Lower leg skin (tissue), 4 donors: ENCODE measurements at regions not wholly inside any gene's neighbourhood (a gene's known extent, or its start where the extent isn't known, plus 50 kb on each side); places are given as distances from the start of the nearest gene placed in this dataset.

Source experiments
- DNase-seq, 2 donors: peaks; one replicate each; pipeline ENCODE4 v3.0.0-alpha.2; 2019; ENCODE audit warnings: low spot score in 2 of 2
- H3K4me3 ChIP-seq: fragments of 200-600 bp; sonication (generic); 2 replicates; pipeline ENCODE4 v1.5.1; 2017; ENCODE audit warnings: mild to moderate bottlenecking, low read depth; ENCODE audit not compliant: poor library complexity, severe bottlenecking
- POLR2A ChIP-seq, 2 donors: fragments of 450-650 bp; IDR thresholded peaks; one replicate each; pipeline ENCODE4 v1.6.1; 2016 to 2017; ENCODE audit warnings: antibody characterized with exemption in 2 of 2, mild to moderate bottlenecking in 1 of 2, moderate library complexity in 1 of 2
- WGBS, 2 donors: methylation state at CpG; one replicate each; pipeline ENCODE4 v1.1.5; 2018; 5-methylcytosine and 5-hydroxymethylcytosine counted together
- intact Hi-C: fragments of 100-400 bp; cut with DNase I; formaldehyde crosslinking; loops from one replicate; pipeline ENCODE4 v1.15.0; 2023; ENCODE audit warnings: low total_unique reads
- TF ChIP-seq, protein P1 (sequence below), 3 donors: fragments of 450-650 bp; IDR thresholded peaks; one replicate each; pipeline ENCODE4 v1.5.1; 2016; ENCODE audit warnings: antibody characterized with exemption in 3 of 3, mild to moderate bottlenecking in 3 of 3, moderate library complexity in 2 of 3

DNA sequence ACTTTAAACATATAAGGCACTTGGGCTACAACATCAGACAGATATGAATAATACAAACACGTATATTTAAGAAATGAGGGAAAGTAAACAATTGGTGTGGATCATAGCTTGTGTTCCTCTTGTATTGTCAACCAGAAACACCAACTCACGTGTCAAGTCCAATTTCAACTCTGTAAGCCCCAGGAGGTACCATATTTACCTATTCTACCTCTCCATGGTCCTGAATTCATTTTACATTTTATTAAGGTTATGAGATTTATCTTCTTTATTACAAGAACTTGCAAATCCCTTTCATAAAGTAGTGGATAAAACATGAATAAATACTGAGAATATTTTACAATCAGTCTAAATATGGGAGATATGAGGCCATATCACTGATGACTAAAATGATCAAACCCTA, 501.6 kb downstream of the MAT2B start:
- H3K4me3 ChIP-seq: no peak overlapping the region
- DNase-seq: no peak
- TF ChIP-seq, protein P1, sequence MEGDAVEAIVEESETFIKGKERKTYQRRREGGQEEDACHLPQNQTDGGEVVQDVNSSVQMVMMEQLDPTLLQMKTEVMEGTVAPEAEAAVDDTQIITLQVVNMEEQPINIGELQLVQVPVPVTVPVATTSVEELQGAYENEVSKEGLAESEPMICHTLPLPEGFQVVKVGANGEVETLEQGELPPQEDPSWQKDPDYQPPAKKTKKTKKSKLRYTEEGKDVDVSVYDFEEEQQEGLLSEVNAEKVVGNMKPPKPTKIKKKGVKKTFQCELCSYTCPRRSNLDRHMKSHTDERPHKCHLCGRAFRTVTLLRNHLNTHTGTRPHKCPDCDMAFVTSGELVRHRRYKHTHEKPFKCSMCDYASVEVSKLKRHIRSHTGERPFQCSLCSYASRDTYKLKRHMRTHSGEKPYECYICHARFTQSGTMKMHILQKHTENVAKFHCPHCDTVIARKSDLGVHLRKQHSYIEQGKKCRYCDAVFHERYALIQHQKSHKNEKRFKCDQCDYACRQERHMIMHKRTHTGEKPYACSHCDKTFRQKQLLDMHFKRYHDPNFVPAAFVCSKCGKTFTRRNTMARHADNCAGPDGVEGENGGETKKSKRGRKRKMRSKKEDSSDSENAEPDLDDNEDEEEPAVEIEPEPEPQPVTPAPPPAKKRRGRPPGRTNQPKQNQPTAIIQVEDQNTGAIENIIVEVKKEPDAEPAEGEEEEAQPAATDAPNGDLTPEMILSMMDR (IDR thresholded peaks at IDR 0.05): no peak
- no peak for TF ChIP-seq POLR2A (IDR thresholded peaks at IDR 0.05)
- 69 to 72% methylated on average over 2 of the region's 2 CpGs for WGBS, 2 donors
- intact Hi-C loops: no loop called here

DNA sequence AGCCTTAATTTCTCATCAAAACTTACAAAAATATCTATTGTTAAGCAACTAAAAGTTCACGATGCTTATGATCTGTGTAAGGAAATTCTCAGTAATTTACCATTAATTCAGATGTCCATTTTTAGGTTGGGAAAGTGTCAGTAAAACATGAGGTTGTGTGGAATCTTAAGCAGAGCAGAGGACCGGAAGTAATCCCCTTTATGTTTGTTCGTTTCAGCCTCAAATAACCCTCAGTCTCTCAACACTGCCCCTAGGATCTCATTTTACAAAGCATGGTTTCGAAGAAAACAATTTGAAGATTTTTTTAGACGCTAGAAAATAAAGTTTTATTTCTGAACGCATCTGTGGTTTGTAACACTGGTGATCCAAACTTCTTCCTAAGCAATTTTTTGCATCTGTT, 504.2 kb downstream of the MAT2B start:
- intact Hi-C loops: no loop called here

DNA sequence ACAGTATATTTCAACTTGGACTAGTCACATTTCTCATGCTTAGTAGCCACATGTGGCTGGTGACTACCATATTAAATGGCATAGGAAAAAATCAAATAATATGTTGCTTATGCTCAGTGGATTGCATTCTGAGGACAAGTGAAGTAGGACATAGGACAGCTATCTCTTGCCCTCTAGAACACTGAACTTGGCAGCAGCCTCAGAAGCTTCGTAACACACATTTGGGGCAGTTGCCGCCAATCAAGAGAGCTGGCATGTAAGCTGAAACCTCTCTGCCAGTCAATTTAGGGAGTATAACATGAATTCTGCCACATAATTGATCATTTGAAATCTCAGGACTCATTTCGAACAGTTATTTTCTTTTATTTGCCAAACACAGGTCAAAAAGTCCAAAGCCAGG, 505.5 kb downstream of the MAT2B start:
- WGBS, 2 donors: 67% methylated on average over 3 of the region's 3 CpGs
- no peak for DNase-seq
- TF ChIP-seq, protein P1 (IDR thresholded peaks at IDR 0.05): no peak
- no peak for TF ChIP-seq POLR2A (IDR thresholded peaks at IDR 0.05)
- no peak overlapping the region for H3K4me3 ChIP-seq
- intact Hi-C loops: no loop called here

More for the DNA sequence above, 504.2 kb downstream of the MAT2B start:
- TF ChIP-seq POLR2A (IDR thresholded peaks at IDR 0.05): no peak
- TF ChIP-seq, protein P1 (IDR thresholded peaks at IDR 0.05): no peak
- DNase-seq: no peak
- no peak overlapping the region for H3K4me3 ChIP-seq
- WGBS, 2 donors: 78 to 82% methylated on average over 6 of the region's 6 CpGs

DNA sequence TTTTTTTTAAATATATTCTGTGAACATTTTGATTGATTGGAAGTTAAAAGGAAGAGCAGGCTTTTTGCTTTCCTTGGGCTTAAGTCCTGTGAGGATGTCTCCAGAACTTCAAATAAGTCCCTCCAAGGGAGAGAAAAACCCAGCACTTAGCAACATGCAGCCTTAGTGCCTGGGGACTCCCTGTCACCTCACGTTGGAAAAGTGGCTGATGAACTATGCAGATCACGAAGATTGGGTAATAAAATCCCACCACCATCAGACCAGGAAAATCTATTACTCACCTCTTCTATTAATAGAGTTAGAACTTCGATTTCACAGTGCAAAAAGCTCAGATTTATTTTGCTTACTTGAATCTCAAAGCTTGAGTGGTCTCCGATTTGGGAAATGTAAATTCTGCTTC, 507.0 kb downstream of the MAT2B start:
- H3K4me3 ChIP-seq: no peak overlapping the region
- no peak for TF ChIP-seq POLR2A (IDR thresholded peaks at IDR 0.05)
- TF ChIP-seq, protein P1 (IDR thresholded peaks at IDR 0.05): no peak
- 29 to 39% methylated on average over 4 of the region's 4 CpGs for WGBS, 2 donors
- intact Hi-C loops: no loop called here
- DNase-seq: no peak

DNA sequence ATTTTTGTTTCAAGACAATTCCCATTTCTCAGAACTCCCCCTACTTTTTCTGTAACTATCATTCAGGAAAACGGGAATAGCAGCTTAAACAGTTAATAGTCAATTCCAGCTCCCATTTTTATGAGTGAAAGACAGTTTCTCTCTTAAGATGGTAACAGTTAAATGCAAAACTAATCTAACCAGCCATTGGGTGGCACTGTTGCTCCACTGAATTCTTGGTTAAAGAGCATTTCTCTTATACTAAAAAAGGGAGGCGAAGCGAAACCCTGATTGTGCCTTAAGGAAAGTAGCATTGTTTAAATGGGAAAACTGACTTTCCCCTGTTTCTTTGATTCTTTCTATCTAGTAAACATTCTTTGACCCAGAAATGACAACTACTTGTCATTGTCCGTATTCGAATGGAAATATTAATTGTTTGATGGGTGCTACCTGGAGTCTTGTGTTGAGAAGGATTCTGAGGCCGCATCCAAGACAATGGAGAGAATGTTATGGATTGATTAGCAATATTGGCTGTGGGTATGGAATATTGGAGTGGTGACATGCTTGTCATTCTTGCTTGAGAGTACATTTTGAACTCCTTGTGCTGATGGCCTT, 507.8 kb downstream of the MAT2B start:
- intact Hi-C loops: no loop called here
- no peak for TF ChIP-seq POLR2A (IDR thresholded peaks at IDR 0.05)
- TF ChIP-seq, protein P1 (IDR thresholded peaks at IDR 0.05): no peak
- peak in 1 of 2 donors; percentile 21 for DNase-seq
- 44 to 51% methylated on average over 6 of the region's 6 CpGs for WGBS, 2 donors
- H3K4me3 ChIP-seq: no peak overlapping the region

DNA sequence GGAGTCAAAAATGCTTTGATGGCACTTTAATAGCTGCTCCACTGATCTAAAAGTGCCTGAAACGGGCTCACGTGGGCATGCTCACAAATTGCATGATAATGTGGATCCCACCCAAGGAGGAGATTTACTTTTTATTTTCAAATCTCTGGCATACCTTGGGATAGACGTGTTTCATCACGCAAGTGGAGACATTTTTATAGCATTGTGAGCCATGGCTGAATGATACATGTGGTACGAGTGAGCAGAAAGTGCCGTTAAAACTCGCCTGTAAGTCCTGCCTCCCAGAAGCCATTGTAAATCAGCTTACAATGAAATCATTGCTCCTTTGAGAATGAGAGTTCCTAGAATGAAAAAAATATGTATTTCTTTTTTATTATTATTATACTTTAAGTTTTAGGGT, 514.7 kb downstream of the MAT2B start:
- H3K4me3 ChIP-seq: no peak overlapping the region
- no peak for DNase-seq
- no peak for TF ChIP-seq POLR2A (IDR thresholded peaks at IDR 0.05)
- TF ChIP-seq, protein P1 (IDR thresholded peaks at IDR 0.05): no peak
- 20 to 27% methylated on average over 7 of the region's 7 CpGs for WGBS, 2 donors
- intact Hi-C loops: no loop called here
